CD4-positive, alpha-beta T cell treated with Interleukin-17A for 1 hour (primary cell): ENCODE measurements at regions not wholly inside any gene's neighbourhood (a gene's known extent, or its start where the extent isn't known, plus 50 kb on each side); places are given as distances from the start of the nearest gene placed in this dataset.

Experiments
- DNase-seq: peaks from one replicate; pipeline ENCODE4 v3.0.0-alpha.2; 2020

- DNase-seq, result no peak
Observed at GRCh38 chr9:99403371-99403770, 181.3 kb downstream of the SEC61B start.

DNA sequence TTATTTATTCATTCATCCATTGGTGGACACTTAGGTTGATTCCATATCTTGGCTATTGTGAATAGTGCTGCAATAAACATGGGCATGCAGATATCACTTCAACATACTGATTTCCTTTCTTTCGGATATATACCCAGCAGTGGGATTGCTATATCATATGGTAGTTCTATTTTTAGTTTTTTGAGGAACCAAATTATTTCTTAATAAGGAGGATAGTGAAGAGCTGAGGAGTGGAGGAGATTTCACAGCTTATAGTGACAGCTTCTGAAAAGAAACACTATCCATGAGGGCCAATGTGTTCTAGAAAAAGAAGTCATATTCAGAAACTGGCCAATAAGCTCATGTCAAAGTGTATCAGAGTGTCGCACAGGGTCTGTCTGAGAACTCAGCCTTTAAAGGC lies 183.3 kb downstream of the SEC61B start:
- no peak for DNase-seq

GRCh38 chr9:99406939-99407338 lies 184.9 kb downstream of the SEC61B start:
- DNase-seq, result no peak

- no peak for DNase-seq
Observed at GRCh38 chr9:99411068-99411467, 189.0 kb downstream of the SEC61B start.

GRCh38 chr9:99411479-99412115 lies 189.5 kb downstream of the SEC61B start:
- no peak for DNase-seq

GRCh38 chr9:99412606-99413005 lies 190.5 kb downstream of the SEC61B start:
- no peak for DNase-seq

GRCh38 chr9:99414321-99414720 lies 192.2 kb downstream of the SEC61B start:
- no peak for DNase-seq

- no peak for DNase-seq
Observed at GRCh38 chr9:99415606-99416005, 193.5 kb downstream of the SEC61B start.

- no peak for DNase-seq
Observed at GRCh38 chr9:99416007-99416406, 193.9 kb downstream of the SEC61B start.

GRCh38 chr9:99419070-99419469 lies 197.0 kb downstream of the SEC61B start:
- DNase-seq, result no peak

GRCh38 chr9:99421369-99421768 lies 199.3 kb downstream of the SEC61B start:
- DNase-seq, result no peak

DNA sequence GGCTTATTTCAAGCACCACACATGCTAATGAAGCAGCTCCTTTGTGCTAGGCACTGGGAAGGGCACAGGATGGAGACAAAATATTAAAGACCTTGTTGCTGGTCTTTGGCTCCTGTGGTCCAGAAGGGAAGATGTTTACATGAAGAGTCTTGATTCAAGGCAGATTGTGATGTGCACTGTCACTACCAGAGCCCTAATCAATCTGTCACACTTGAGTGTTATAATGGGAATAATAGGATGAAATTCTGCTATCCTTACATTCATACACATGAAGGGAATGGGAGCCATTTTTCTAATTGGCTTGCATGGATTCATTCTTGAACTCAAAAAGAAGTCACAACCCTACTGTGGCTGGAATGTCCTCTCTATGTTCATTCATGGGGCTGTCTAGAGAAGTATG lies 203.0 kb downstream of the SEC61B start:
- no peak for DNase-seq

DNA sequence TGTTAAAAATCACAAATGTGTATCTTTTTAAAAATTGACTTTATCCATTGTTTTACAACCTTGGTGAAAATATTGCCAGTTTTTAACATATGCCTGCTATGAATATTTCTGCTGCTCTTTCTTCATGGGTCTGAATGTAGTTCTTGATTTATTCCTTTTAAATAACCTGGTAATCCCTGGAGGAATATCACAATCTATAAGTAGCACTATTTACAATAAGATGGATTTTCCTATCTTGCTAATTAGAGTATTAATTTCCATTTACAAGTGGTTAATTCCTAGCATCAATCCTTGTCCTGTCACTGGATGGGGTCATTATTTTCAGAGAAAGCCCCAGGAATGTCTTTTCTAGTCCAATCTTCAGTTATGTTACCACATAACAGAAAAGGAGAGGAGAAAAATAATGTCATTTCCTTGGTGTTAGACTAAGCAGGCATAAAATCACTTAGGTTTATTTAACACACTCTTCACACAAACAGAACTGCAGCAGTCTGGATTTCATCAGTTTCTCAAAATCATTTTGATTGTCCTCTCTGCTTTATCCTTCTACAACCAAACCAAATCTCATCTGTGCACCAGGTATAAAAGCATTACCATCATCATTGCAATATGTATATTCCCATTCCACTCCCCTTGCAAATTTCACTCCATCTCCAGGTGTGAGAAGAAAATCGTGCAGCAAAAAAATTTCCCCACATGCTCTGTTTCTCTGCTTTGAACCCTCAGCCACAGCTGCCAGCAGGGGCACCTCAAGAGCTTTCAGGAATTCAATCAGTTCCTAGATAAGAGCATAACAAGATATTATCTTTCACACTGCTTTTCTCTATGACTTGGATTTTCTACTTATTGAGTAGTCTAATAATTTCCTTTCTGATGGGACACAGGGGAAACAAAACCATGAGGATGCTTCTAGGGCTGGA lies 204.1 kb downstream of the SEC61B start:
- no peak for DNase-seq

GRCh38 chr9:99427260-99427659 lies 205.2 kb downstream of the SEC61B start:
- no peak for DNase-seq

- peak; percentile 11 for DNase-seq
Observed at GRCh38 chr9:99430301-99430700, 208.2 kb downstream of the SEC61B start.

- no peak for DNase-seq
Observed at GRCh38 chr9:99431103-99431502, 209.0 kb downstream of the SEC61B start.

DNA sequence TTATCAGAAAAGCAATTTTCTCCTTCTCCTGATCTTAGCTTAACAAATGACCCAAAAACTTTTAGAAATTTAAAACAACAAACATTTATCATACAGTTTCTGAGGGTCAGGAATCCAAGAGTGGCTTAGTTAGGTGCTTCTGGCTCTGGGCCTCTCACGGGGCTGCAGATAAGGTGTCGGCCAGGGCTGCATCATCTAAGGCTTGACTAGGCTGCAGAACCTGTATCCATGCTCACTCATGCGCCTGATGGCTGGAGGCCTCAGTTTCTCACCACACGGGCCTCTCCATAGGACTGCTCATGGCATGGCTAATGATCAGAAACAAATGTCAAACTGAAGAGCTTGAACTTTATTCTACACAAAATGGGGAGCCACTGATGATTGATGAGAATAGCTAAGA lies 210.0 kb downstream of the SEC61B start:
- DNase-seq, result no peak

GRCh38 chr9:99433095-99433494 lies 211.0 kb downstream of the SEC61B start:
- no peak for DNase-seq

DNA sequence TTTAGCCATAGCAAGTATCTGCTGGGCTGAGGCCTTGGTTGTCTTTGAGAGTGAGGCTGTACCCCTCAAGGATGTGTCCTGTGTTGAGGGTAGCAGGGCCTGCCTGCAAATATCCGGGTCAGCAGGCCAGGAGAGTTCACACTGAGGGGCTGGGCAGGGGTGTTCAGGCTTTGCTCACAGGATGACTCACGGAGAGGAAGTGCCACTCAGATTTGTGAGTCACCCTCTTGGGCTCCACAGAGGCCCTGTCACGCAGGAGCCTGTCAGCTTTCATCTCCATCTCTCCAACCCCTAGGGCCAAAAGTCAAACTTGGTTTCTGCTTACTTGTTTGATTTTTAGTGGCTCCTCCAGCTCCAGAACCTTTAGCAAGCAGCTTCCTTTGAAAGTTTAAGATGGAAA lies 211.5 kb downstream of the SEC61B start:
- peak; percentile 50 for DNase-seq

GRCh38 chr9:99436616-99437015 lies 214.5 kb downstream of the SEC61B start:
- DNase-seq, result no peak

- no peak for DNase-seq
Observed at GRCh38 chr9:99437145-99437544, 215.1 kb downstream of the SEC61B start.

- DNase-seq, result no peak
Observed at GRCh38 chr9:99438596-99438995, 216.5 kb downstream of the SEC61B start.

DNA sequence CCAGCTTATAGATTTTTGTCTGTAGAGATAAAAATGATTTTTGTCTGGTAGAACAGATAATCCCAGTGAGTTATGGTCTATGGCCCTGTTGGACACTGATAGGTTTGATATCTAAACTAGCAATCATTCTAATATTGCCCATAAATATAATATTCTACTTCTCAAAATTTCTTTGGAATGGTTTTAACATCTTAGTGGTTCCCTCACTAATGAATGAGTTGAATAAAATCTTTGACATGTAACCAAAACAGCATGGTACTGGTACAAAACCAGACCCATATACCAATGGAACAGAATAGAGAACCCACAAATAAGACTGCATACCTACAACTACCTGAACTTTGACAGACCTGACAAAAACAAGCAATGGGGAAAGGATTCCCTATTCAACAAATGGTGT lies 219.7 kb downstream of the SEC61B start:
- DNase-seq, result no peak

DNA sequence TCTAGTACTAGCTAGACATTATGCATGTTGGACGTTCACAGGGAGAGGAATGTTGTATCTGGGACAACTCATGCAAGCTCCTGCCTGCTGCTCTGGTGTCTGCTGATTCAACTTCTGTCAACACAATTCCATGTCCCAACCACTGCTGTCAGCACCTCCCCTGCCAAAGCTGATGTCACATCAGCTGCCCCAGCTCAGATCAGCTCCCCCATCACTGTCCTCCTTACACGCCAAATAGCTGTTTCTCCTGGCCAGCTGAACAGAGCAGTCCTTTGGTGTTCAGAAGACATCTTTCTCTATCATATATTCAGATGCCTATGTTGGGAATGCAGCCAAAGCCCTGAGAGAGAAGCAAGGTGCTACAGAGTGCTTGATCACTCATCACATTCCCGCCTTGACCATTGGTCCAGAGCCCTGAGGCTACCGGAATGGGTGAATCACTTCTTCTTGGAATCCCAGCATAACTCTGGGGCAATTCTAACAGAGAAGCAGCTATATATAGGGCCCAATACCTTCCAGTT lies 223.3 kb downstream of the SEC61B start:
- DNase-seq, result no peak
